GM12874 (cell line): ENCODE measurements at regions not wholly inside any gene's neighbourhood (a gene's known extent, or its start where the extent isn't known, plus 50 kb on each side); places are given as distances from the start of the nearest gene placed in this dataset.

ENCODE experiments used
- CTCF ChIP-seq: IDR thresholded peaks from 2 replicates; pipeline ENCODE4 v1.5.1; 2011; ENCODE audit warnings: low read depth, mild to moderate bottlenecking, control low read depth, low read length, moderate library complexity; ENCODE audit not compliant: insufficient read depth

- TF ChIP-seq CTCF: no peak
Observed at GRCh38 chr7:13185139-13185538, 497.7 kb downstream of the ARL4A start.

- no peak for TF ChIP-seq CTCF
Observed at GRCh38 chr7:13188236-13188805, 500.9 kb downstream of the ARL4A start.

- no peak for TF ChIP-seq CTCF
Observed at GRCh38 chr7:13188922-13189321, 501.5 kb downstream of the ARL4A start.

- TF ChIP-seq CTCF: no peak
Observed at GRCh38 chr7:13189668-13190067, 502.2 kb downstream of the ARL4A start.

GRCh38 chr7:13197501-13197900, 510.1 kb downstream of the ARL4A start:
- TF ChIP-seq CTCF: no peak

GRCh38 chr7:13198036-13198435, 510.6 kb downstream of the ARL4A start:
- TF ChIP-seq CTCF: no peak

GRCh38 chr7:13198727-13199126, 511.3 kb downstream of the ARL4A start:
- no peak for TF ChIP-seq CTCF
